GM21526 (cell line): ENCODE measurements at regions not wholly inside any gene's neighbourhood (a gene's known extent, or its start where the extent isn't known, plus 50 kb on each side); places are given as distances from the start of the nearest gene placed in this dataset.
"Not testable (repeated sequence)": the region's sequence is repeated elsewhere in the genome, so short reads cannot be mapped to it uniquely, and the experiment has no call there.

ENCODE experiments used
- ATAC-seq: cut with Tn5 transposase; IDR thresholded peaks from one replicate; pipeline ENCODE4 v1.9.1; 2021; ENCODE audit warnings: moderate library complexity; ENCODE audit not compliant: unreplicated experiment, low FRiP score

- no peak for ATAC-seq
Observed at GRCh38 chr1:116850436-116850835, 59.3 kb upstream of the PTGFRN start.

GRCh38 chr1:116851189-116851588 is 58.5 kb upstream of the PTGFRN start:
- ATAC-seq: not testable (repeated sequence)

- ATAC-seq: no peak
Observed at GRCh38 chr1:116851846-116852245, 57.9 kb upstream of the PTGFRN start.

GRCh38 chr1:116852367-116852766 is 57.3 kb upstream of the PTGFRN start:
- no peak for ATAC-seq

GRCh38 chr1:116852910-116853309 is 56.8 kb upstream of the PTGFRN start:
- no peak for ATAC-seq

GRCh38 chr1:116853680-116854402 is 55.9 kb upstream of the PTGFRN start:
- ATAC-seq: no peak

- no peak for ATAC-seq
Observed at GRCh38 chr1:116854403-116854690, 55.4 kb upstream of the PTGFRN start.

GRCh38 chr1:116854716-116855115 is 55.0 kb upstream of the PTGFRN start:
- no peak for ATAC-seq

GRCh38 chr1:116855191-116855619 is 54.5 kb upstream of the PTGFRN start:
- no peak for ATAC-seq

- ATAC-seq: no peak
Observed at GRCh38 chr1:116855773-116856201, 53.9 kb upstream of the PTGFRN start.

- ATAC-seq: no peak
Observed at GRCh38 chr1:116856312-116856711, 53.4 kb upstream of the PTGFRN start.

GRCh38 chr1:116857092-116857491 is 52.6 kb upstream of the PTGFRN start:
- ATAC-seq: no peak
